Spinal cord (tissue), 1 donor: ENCODE measurements at regions not wholly inside any gene's neighbourhood (a gene's known extent, or its start where the extent isn't known, plus 50 kb on each side); places are given as distances from the start of the nearest gene placed in this dataset.
A peak's percentile ranks its signal among the peaks of the same experiment; 100 is the strongest.

Experiments
- small RNA-seq: library from RNA; depleted of rRNA; stranded (forward); fragments of <200 nt; gene quantifications from one replicate; pipeline ENCODE3, GENCODE V24; 2014; ENCODE audit warnings: low replicate concordance

Small RNAs in the stretch of these regions (small RNA-seq; reads per million reads assigned to genes)
- 4.9 reads per million, percentile 94 among the genes with 10 or more reads in this experiment for gene MIR184
